C4-2B (cell line): ENCODE measurements at regions not wholly inside any gene's neighbourhood (a gene's known extent, or its start where the extent isn't known, plus 50 kb on each side); places are given as distances from the start of the nearest gene placed in this dataset.

Source experiments
- ZFX ChIP-seq: fragments of 450-650 bp; IDR thresholded peaks from 2 replicates; pipeline ENCODE4 v1.6.1; 2017
- TF ChIP-seq, protein P1 (sequence below): fragments of 450-650 bp; conservative IDR thresholded peaks from 2 replicates; pipeline ENCODE4 v1.5.1; 2017; ENCODE audit warnings: mild to moderate bottlenecking

DNA sequence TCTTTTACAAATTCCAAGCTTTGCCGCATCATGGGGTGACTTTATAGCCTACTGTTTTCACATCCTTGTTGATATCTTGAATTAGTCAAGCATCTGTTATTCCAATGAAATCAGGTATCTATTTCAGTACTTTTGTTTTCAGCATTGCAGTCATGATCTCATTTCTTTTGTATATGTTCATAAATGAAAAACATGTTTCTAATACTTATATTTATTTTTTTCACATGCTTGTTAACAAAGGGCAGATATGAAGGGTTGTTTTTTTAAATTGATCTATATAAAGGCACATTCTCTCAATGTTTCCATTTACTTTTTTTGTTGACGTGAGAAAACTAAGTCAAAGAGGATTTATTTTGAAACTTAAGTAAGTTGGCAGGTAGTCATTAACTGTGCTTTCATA, 964.8 kb downstream of the JRKL start:
- TF ChIP-seq, protein P1, sequence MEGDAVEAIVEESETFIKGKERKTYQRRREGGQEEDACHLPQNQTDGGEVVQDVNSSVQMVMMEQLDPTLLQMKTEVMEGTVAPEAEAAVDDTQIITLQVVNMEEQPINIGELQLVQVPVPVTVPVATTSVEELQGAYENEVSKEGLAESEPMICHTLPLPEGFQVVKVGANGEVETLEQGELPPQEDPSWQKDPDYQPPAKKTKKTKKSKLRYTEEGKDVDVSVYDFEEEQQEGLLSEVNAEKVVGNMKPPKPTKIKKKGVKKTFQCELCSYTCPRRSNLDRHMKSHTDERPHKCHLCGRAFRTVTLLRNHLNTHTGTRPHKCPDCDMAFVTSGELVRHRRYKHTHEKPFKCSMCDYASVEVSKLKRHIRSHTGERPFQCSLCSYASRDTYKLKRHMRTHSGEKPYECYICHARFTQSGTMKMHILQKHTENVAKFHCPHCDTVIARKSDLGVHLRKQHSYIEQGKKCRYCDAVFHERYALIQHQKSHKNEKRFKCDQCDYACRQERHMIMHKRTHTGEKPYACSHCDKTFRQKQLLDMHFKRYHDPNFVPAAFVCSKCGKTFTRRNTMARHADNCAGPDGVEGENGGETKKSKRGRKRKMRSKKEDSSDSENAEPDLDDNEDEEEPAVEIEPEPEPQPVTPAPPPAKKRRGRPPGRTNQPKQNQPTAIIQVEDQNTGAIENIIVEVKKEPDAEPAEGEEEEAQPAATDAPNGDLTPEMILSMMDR, result no peak
- no peak for TF ChIP-seq ZFX
